Neural cell (in vitro differentiated cells): ENCODE measurements at regions not wholly inside any gene's neighbourhood (a gene's known extent, or its start where the extent isn't known, plus 50 kb on each side); places are given as distances from the start of the nearest gene placed in this dataset.
"Not testable (repeated sequence)": the region's sequence is repeated elsewhere in the genome, so short reads cannot be mapped to it uniquely, and the experiment has no call there.

ENCODE experiments used
- H2AFZ ChIP-seq: fragments of 200-600, 300-800 bp; sonication (generic), shearing (Covaris generic); 2 replicates; pipeline ENCODE4 v1.6.0; 2014; ENCODE audit warnings: low read depth, mild to moderate bottlenecking, antibody characterized with exemption, low read length, moderate library complexity
- H3F3A ChIP-seq: fragments of 200-600 bp; shearing (Covaris generic); 2 replicates; pipeline ENCODE4 v1.6.1; 2016; ENCODE audit warnings: mild to moderate bottlenecking, moderate library complexity, mixed read lengths, antibody characterized with exemption, low read length; ENCODE audit not compliant: insufficient read depth, poor library complexity, severe bottlenecking
- H3K27ac ChIP-seq: fragments of 200-600, 300-800 bp; sonication (generic), shearing (Covaris generic); 2 replicates; pipeline ENCODE4 v1.5.1; 2014; ENCODE audit warnings: mild to moderate bottlenecking, low read length, moderate library complexity
- H3K27me3 ChIP-seq: fragments of 300-800, 200-600 bp; sonication (generic), shearing (Covaris generic); 2 replicates; pipeline ENCODE4 v1.6.0; 2014; ENCODE audit warnings: mild to moderate bottlenecking, low read depth, low read length, moderate library complexity; ENCODE audit not compliant: insufficient read depth
- H3K36me3 ChIP-seq: fragments of 300-800, 200-600 bp; sonication (generic), shearing (Covaris generic); 2 replicates; pipeline ENCODE4 v1.5.1; 2014; ENCODE audit warnings: mild to moderate bottlenecking, antibody characterized with exemption, low read length, moderate library complexity; ENCODE audit not compliant: insufficient read depth
- H3K4me2 ChIP-seq: fragments of 300-800, 200-600 bp; sonication (generic), shearing (Covaris generic); 2 replicates; pipeline ENCODE4 v1.6.0; 2014; ENCODE audit warnings: mild to moderate bottlenecking, low read length
- H3K4me3 ChIP-seq: fragments of 300-800, 200-600 bp; sonication (generic), shearing (Covaris generic); 2 replicates; pipeline ENCODE4 v1.5.1; 2014; ENCODE audit warnings: mild to moderate bottlenecking, low read length, moderate library complexity
- H3K79me2 ChIP-seq: fragments of 200-600 bp; shearing (Covaris generic); replicated peaks from 2 replicates; pipeline ENCODE4 v1.6.0; 2014; ENCODE audit warnings: mild to moderate bottlenecking, low read length, moderate library complexity; ENCODE audit not compliant: insufficient read depth
- H3K9ac ChIP-seq: fragments of 300-800, 200-600 bp; sonication (generic), shearing (Covaris generic); 2 replicates; pipeline ENCODE4 v1.6.1; 2016; ENCODE audit warnings: mild to moderate bottlenecking, low read length, mixed read lengths
- H3K9me2 ChIP-seq: fragments of 200-600 bp; shearing (Covaris generic); 2 replicates; pipeline ENCODE4 v1.6.1; 2016; ENCODE audit warnings: mild to moderate bottlenecking, low read length, mixed read lengths; ENCODE audit not compliant: insufficient read depth
- H3K9me3 ChIP-seq: fragments of 200-600, 300-800 bp; sonication (generic), shearing (Covaris generic); 2 replicates; pipeline ENCODE4 v1.6.1; 2016; ENCODE audit warnings: mild to moderate bottlenecking, mixed run types, low read length, moderate library complexity, mixed read lengths
- H4K20me1 ChIP-seq: fragments of 200-600 bp; shearing (Covaris generic); 2 replicates; pipeline ENCODE4 v1.6.1; 2016; ENCODE audit warnings: mild to moderate bottlenecking, mixed run types; ENCODE audit not compliant: insufficient read depth
- EP300 ChIP-seq: fragments of 450-650 bp; conservative IDR thresholded peaks from 2 replicates; pipeline ENCODE4 v1.6.1; 2014; ENCODE audit warnings: antibody characterized with exemption, mild to moderate bottlenecking, moderate library complexity; ENCODE audit not compliant: poor library complexity, severe bottlenecking
- EZH2 ChIP-seq: fragments of 200-600, 300-800 bp; shearing (Covaris generic), sonication (generic); IDR thresholded peaks from 2 replicates; pipeline ENCODE4 v1.6.1; 2014; ENCODE audit warnings: antibody characterized with exemption, low read length, borderline replicate concordance, mild to moderate bottlenecking; ENCODE audit not compliant: insufficient read depth, poor library complexity, severe bottlenecking
- MXI1 ChIP-seq: fragments of 450-650 bp; conservative IDR thresholded peaks from 2 replicates; pipeline ENCODE4 v1.6.1; 2014; ENCODE audit warnings: antibody characterized with exemption, mild to moderate bottlenecking; ENCODE audit not compliant: poor library complexity, severe bottlenecking
- POLR2AphosphoS5 ChIP-seq: IDR thresholded peaks from 2 replicates; pipeline ENCODE4 v1.6.1; 2012
- RAD21 ChIP-seq: fragments of 450-650 bp; conservative IDR thresholded peaks from 2 replicates; pipeline ENCODE4 v1.6.1; 2014; ENCODE audit warnings: antibody characterized with exemption, mild to moderate bottlenecking, moderate library complexity
- SMC3 ChIP-seq: fragments of 450-650 bp; conservative IDR thresholded peaks from 2 replicates; pipeline ENCODE4 v1.6.1; 2014; ENCODE audit warnings: antibody characterized with exemption, mild to moderate bottlenecking, moderate library complexity; ENCODE audit not compliant: poor library complexity
- TAF1 ChIP-seq: IDR thresholded peaks from 2 replicates; pipeline ENCODE4 v1.6.1; 2012; ENCODE audit warnings: low read depth
- TF ChIP-seq, protein P1 (sequence below): IDR thresholded peaks from 2 replicates; pipeline ENCODE4 v1.6.1; 2012; ENCODE audit warnings: borderline replicate concordance
- TF ChIP-seq, protein P2 (sequence below): fragments of 450-650 bp; IDR thresholded peaks from 2 replicates; pipeline ENCODE4 v1.5.1; 2014; ENCODE audit warnings: antibody characterized with exemption, mild to moderate bottlenecking, moderate library complexity; ENCODE audit not compliant: poor library complexity, severe bottlenecking

DNA sequence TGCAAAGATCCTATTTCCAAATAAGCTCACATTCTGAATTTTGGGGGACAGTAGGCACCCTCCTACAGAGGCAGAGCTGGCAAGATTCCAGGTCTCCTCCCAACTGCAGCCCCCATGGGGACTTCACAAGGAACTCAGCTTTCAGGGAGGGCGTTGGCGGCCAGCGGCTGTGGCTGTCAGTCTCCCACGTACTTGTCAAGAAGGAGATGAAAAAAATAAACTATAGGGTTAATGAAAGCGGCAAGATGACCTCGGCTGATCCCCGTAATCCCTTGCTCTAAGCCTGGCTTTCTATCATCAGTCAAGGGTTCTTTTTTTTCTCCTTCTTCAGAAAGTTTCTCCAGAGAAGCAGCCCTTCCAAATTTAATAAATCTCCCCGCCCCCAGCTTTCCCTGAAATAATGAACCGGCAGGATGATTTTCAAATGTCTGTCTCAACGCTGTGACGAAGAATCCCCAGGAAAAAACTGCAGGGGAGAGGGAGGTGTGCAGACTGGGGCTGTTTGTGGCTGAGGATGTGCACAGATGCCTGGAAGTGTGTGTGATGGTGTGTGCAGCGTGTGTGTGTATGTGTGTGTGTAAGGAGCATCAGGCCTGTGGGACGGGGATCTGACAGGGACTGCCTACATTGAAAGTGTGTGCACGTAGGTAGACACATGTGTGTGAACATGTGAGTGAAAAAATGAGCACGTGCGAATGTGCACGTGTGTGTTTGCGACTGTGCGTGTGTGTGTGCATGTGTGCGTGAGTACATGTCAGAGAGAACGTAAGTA is 78.7 kb downstream of the SLC2A10 start:
- no peaks in the 10 kb centered on the region for H3F3A ChIP-seq
- no peak overlapping the region for H3K27ac ChIP-seq
- H4K20me1 ChIP-seq = no peaks in the 10 kb centered on the region
- H3K4me2 ChIP-seq = no peak overlapping the region
- H3K9ac ChIP-seq = no peak overlapping the region
- no peaks in the 10 kb centered on the region for H3K9me3 ChIP-seq
- H3K36me3 ChIP-seq = no peaks in the 10 kb centered on the region
- no peak overlapping the region for H3K4me3 ChIP-seq
- no peaks in the 10 kb centered on the region for H3K27me3 ChIP-seq
- no peaks in the 10 kb centered on the region for H3K9me2 ChIP-seq
- TF ChIP-seq RAD21 (no peak), MXI1 (no peak), EZH2 (no peak), EP300 (no peak), TAF1 (no peak), POLR2AphosphoS5 (no peak), SMC3 (no peak)
- TF ChIP-seq, protein P1, sequence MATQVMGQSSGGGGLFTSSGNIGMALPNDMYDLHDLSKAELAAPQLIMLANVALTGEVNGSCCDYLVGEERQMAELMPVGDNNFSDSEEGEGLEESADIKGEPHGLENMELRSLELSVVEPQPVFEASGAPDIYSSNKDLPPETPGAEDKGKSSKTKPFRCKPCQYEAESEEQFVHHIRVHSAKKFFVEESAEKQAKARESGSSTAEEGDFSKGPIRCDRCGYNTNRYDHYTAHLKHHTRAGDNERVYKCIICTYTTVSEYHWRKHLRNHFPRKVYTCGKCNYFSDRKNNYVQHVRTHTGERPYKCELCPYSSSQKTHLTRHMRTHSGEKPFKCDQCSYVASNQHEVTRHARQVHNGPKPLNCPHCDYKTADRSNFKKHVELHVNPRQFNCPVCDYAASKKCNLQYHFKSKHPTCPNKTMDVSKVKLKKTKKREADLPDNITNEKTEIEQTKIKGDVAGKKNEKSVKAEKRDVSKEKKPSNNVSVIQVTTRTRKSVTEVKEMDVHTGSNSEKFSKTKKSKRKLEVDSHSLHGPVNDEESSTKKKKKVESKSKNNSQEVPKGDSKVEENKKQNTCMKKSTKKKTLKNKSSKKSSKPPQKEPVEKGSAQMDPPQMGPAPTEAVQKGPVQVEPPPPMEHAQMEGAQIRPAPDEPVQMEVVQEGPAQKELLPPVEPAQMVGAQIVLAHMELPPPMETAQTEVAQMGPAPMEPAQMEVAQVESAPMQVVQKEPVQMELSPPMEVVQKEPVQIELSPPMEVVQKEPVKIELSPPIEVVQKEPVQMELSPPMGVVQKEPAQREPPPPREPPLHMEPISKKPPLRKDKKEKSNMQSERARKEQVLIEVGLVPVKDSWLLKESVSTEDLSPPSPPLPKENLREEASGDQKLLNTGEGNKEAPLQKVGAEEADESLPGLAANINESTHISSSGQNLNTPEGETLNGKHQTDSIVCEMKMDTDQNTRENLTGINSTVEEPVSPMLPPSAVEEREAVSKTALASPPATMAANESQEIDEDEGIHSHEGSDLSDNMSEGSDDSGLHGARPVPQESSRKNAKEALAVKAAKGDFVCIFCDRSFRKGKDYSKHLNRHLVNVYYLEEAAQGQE = no peak
- TF ChIP-seq, protein P2, sequence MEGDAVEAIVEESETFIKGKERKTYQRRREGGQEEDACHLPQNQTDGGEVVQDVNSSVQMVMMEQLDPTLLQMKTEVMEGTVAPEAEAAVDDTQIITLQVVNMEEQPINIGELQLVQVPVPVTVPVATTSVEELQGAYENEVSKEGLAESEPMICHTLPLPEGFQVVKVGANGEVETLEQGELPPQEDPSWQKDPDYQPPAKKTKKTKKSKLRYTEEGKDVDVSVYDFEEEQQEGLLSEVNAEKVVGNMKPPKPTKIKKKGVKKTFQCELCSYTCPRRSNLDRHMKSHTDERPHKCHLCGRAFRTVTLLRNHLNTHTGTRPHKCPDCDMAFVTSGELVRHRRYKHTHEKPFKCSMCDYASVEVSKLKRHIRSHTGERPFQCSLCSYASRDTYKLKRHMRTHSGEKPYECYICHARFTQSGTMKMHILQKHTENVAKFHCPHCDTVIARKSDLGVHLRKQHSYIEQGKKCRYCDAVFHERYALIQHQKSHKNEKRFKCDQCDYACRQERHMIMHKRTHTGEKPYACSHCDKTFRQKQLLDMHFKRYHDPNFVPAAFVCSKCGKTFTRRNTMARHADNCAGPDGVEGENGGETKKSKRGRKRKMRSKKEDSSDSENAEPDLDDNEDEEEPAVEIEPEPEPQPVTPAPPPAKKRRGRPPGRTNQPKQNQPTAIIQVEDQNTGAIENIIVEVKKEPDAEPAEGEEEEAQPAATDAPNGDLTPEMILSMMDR = no peak
- H2AFZ ChIP-seq = no peak overlapping the region
- H3K79me2 ChIP-seq = no peaks in the 10 kb centered on the region

DNA sequence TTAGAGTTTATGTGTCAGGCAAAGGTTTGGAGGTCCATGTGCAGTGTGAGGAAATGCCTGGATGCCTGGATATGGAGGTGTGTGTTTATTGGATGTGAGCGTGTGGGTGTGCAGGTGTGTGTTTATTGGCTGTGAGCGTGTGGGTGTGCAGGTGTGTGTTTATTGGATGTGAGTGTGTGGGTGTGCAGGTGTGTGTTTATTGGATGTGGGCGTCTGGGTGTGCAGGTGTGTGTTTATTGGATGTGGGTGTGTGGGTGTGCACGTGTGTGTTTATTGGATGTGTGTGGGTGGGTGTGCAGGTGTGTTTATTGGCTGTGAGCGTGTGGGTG is 79.3 kb downstream of the SLC2A10 start:
- H3K4me3 ChIP-seq, H3K27me3 ChIP-seq, H3K9me3 ChIP-seq, H4K20me1 ChIP-seq, H3K27ac ChIP-seq, H3F3A ChIP-seq, H3K9me2 ChIP-seq, H3K4me2 ChIP-seq, H3K36me3 ChIP-seq, H3K9ac ChIP-seq, H3K79me2 ChIP-seq, H2AFZ ChIP-seq: not testable (repeated sequence)
